WTC11 (cell line): ENCODE measurements at regions not wholly inside any gene's neighbourhood (a gene's known extent, or its start where the extent isn't known, plus 50 kb on each side); places are given as distances from the start of the nearest gene placed in this dataset.

Experiments used
- ATAC-seq: fragments of 200-7000 bp; cut with Tn5 transposase; 2 replicates; pipeline ENCODE4 v1.10.0; 2021; ENCODE audit warnings: mild to moderate bottlenecking, moderate library complexity
- CTCF ChIA-PET: fragments of 300-600 bp; sonication (Branson Sonifier 250); formaldehyde crosslinking; loops from one replicate; lab custom pipeline; 2021; ENCODE audit warnings: antibody characterized with exemption; lab: Charles Lee
- POLR2A ChIA-PET: fragments of 350-600 bp; sonication (Branson Sonifier 250); formaldehyde crosslinking; loops from one replicate; lab custom pipeline; 2021; ENCODE audit warnings: antibody characterized with exemption; lab: Charles Lee
- DNase-seq: peaks from one replicate; pipeline ENCODE4 v3.0.0; 2021; ENCODE audit warnings: low spot score
- H3K27ac Mint-ChIP-seq: 2 replicates; pipeline ENCODE4 v1.8.0; 2021; ENCODE audit warnings: mixed read lengths
- H3K27me3 Mint-ChIP-seq: 2 replicates; pipeline ENCODE4 v1.8.0; 2021; ENCODE audit warnings: low read depth, mild to moderate bottlenecking, moderate library complexity, mixed read lengths
- H3K36me3 Mint-ChIP-seq: 2 replicates; pipeline ENCODE4 v1.8.0; 2021; ENCODE audit warnings: mixed read lengths
- H3K4me1 Mint-ChIP-seq: 2 replicates; pipeline ENCODE4 v1.8.0; 2022; ENCODE audit warnings: mixed read lengths
- H3K4me3 Mint-ChIP-seq: 2 replicates; pipeline ENCODE4 v1.8.0; 2021; ENCODE audit warnings: mild to moderate bottlenecking, moderate library complexity, mixed read lengths
- H3K9me3 Mint-ChIP-seq: 2 replicates; pipeline ENCODE4 v1.8.0; 2021; ENCODE audit warnings: mixed read lengths
- CREM ChIP-seq: sonication (generic); formaldehyde crosslinking; IDR thresholded peaks from 2 replicates; pipeline ENCODE4 v1.8.1; 2022; ENCODE audit warnings: mild to moderate bottlenecking, missing genetic modification reagents, moderate library complexity
- ELF4 ChIP-seq: sonication (generic); formaldehyde crosslinking; IDR thresholded peaks from 2 replicates; pipeline ENCODE4 v1.8.1; 2022; ENCODE audit warnings: low read depth, mild to moderate bottlenecking, moderate library complexity, missing genetic modification reagents
- EMX1 ChIP-seq: fragments of 250-450 bp; sonication (Bioruptor Pico); IDR thresholded peaks from 2 replicates; pipeline ENCODE4 v1.8.0; 2021; ENCODE audit warnings: mild to moderate bottlenecking
- GRHL2 ChIP-seq: fragments of 250-450 bp; sonication (Bioruptor Pico); IDR thresholded peaks from 2 replicates; pipeline ENCODE4 v1.8.0; 2022; ENCODE audit warnings: mild to moderate bottlenecking, moderate library complexity; ENCODE audit not compliant: insufficient replicate concordance, severe bottlenecking
- GTF2I ChIP-seq: fragments of 250-450 bp; sonication (Bioruptor Pico); conservative IDR thresholded peaks from 2 replicates; pipeline ENCODE4 v1.4.0; 2021; ENCODE audit warnings: mild to moderate bottlenecking
- JAZF1 ChIP-seq: fragments of 250-450 bp; sonication (Bioruptor Pico); IDR thresholded peaks from 2 replicates; pipeline ENCODE4 v1.9.0; 2021; ENCODE audit warnings: moderate library complexity, mild to moderate bottlenecking, inconsistent platforms
- NFATC4 ChIP-seq: fragments of 250-450 bp; sonication (Bioruptor Pico); IDR thresholded peaks from 2 replicates; pipeline ENCODE4 v1.9.0; 2021; ENCODE audit warnings: mild to moderate bottlenecking
- NR1H2 ChIP-seq: sonication (generic); formaldehyde crosslinking; IDR thresholded peaks from 2 replicates; pipeline ENCODE4 v1.9.0; 2021; ENCODE audit warnings: mild to moderate bottlenecking, moderate library complexity, missing genetic modification reagents
- SP1 ChIP-seq: sonication (generic); formaldehyde crosslinking; conservative IDR thresholded peaks from 2 replicates; pipeline ENCODE4 v1.8.1; 2022; ENCODE audit warnings: missing genetic modification reagents
- TP53 ChIP-seq: sonication (generic); formaldehyde crosslinking; IDR thresholded peaks from 2 replicates; pipeline ENCODE4 v1.8.1; 2023; ENCODE audit warnings: mild to moderate bottlenecking, missing genetic modification reagents
- ZBTB21 ChIP-seq: sonication (generic); formaldehyde crosslinking; IDR thresholded peaks from 2 replicates; pipeline ENCODE4 v1.8.1; 2023; ENCODE audit warnings: mild to moderate bottlenecking, missing genetic modification reagents, borderline replicate concordance
- ZNF138 ChIP-seq: sonication (generic); formaldehyde crosslinking; conservative IDR thresholded peaks from 2 replicates; pipeline ENCODE4 v1.8.1; 2022; ENCODE audit warnings: mild to moderate bottlenecking, moderate library complexity, missing genetic modification reagents
- TF ChIP-seq, protein P1 (sequence below): fragments of 200-600 bp; IDR thresholded peaks from 2 replicates; pipeline ENCODE4 v1.8.0; 2022; ENCODE audit warnings: antibody characterized with exemption
- TF ChIP-seq, protein P2 (sequence below): sonication (generic); formaldehyde crosslinking; IDR thresholded peaks from 2 replicates; pipeline ENCODE4 v1.8.0; 2022; ENCODE audit warnings: mild to moderate bottlenecking, missing genetic modification reagents
- TF ChIP-seq, protein P3 (sequence below): sonication (generic); formaldehyde crosslinking; IDR thresholded peaks from 2 replicates; pipeline ENCODE4 v1.8.0; 2023; ENCODE audit warnings: missing genetic modification reagents, mild to moderate bottlenecking, borderline replicate concordance
- TF ChIP-seq, protein P4 (sequence below): sonication (generic); formaldehyde crosslinking; IDR thresholded peaks from 2 replicates; pipeline ENCODE4 v1.8.1; 2023; ENCODE audit warnings: mild to moderate bottlenecking, missing genetic modification reagents, borderline replicate concordance
- TF ChIP-seq, protein P5 (sequence below): sonication (generic); formaldehyde crosslinking; conservative IDR thresholded peaks from 2 replicates; pipeline ENCODE4 v1.8.1; 2023; ENCODE audit warnings: mild to moderate bottlenecking, low read depth, missing genetic modification reagents, moderate library complexity

DNA sequence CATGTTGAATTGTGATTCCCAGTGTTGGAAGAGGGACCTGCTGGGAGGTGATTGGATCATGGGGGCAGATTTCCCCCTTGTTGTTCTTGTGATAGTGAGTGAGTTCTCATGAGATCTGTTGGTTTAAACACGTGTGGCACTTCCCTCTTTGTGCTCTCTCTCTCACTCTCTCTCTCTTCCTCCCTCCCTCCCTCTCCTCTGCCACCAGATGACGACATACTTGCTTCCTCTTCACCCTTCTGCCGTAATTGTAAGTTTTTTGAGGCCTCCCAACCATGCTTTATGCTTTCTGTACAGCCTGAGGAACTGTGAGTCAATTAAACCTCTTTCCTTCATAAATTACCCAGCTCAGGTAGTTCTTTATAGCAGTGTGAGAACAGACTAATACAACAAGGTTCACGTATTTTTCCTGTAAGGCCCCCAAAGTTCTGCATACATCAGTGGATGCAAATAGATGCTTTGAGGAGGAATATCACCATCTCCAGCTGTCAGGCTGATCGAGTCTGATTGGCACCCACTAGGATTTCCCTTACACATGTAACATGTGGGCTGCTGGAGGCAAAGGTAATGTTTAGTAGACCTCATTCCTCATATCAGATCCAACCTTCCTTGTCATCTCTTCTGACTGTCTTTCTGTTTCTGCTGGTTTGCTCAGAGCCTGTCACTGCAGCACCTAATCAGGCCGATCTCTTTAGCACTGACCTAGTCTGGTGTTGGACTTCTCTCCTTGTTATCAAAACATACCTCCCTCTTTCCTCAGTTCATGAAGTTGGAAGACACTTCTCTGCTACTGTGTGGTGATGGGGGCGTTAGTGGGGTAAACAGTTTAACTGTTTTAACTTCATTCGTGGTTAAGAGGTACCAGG, 54.3 kb upstream of the BACH2 start:
- H3K4me3 Mint-ChIP-seq: no peak overlapping the region
- ChIA-PET CTCF (interaction anchor here (1.0 kb wide), 1 partner anchor 42 kb away, joined by 3 read pairs; no protein-coding TSS in a partner anchor), POLR2A (no interaction called here)
- no peaks in the 10 kb centered on the region for H3K36me3 Mint-ChIP-seq
- H3K27ac Mint-ChIP-seq: no peak overlapping the region
- no peaks in the 10 kb centered on the region for H3K9me3 Mint-ChIP-seq
- DNase-seq (no peak), ATAC-seq (no peak)
- no peaks in the 10 kb centered on the region; the same call in 1 of the 2 replicates for H3K27me3 Mint-ChIP-seq
- H3K4me1 Mint-ChIP-seq: peaks cover 11% of the 10 kb centered on the region
- TF ChIP-seq GTF2I (CRISPR knock-in tag): no peak
- TF ChIP-seq, protein P1, sequence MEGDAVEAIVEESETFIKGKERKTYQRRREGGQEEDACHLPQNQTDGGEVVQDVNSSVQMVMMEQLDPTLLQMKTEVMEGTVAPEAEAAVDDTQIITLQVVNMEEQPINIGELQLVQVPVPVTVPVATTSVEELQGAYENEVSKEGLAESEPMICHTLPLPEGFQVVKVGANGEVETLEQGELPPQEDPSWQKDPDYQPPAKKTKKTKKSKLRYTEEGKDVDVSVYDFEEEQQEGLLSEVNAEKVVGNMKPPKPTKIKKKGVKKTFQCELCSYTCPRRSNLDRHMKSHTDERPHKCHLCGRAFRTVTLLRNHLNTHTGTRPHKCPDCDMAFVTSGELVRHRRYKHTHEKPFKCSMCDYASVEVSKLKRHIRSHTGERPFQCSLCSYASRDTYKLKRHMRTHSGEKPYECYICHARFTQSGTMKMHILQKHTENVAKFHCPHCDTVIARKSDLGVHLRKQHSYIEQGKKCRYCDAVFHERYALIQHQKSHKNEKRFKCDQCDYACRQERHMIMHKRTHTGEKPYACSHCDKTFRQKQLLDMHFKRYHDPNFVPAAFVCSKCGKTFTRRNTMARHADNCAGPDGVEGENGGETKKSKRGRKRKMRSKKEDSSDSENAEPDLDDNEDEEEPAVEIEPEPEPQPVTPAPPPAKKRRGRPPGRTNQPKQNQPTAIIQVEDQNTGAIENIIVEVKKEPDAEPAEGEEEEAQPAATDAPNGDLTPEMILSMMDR: no peak
- TF ChIP-seq, protein P2, sequence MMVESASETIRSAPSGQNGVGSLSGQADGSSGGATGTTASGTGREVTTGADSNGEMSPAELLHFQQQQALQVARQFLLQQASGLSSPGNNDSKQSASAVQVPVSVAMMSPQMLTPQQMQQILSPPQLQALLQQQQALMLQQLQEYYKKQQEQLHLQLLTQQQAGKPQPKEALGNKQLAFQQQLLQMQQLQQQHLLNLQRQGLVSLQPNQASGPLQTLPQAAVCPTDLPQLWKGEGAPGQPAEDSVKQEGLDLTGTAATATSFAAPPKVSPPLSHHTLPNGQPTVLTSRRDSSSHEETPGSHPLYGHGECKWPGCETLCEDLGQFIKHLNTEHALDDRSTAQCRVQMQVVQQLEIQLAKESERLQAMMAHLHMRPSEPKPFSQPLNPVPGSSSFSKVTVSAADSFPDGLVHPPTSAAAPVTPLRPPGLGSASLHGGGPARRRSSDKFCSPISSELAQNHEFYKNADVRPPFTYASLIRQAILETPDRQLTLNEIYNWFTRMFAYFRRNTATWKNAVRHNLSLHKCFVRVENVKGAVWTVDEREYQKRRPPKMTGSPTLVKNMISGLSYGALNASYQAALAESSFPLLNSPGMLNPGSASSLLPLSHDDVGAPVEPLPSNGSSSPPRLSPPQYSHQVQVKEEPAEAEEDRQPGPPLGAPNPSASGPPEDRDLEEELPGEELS (CRISPR knock-in tag): no peak
- no peak for TF ChIP-seq ZBTB21 (CRISPR knock-in tag)

DNA sequence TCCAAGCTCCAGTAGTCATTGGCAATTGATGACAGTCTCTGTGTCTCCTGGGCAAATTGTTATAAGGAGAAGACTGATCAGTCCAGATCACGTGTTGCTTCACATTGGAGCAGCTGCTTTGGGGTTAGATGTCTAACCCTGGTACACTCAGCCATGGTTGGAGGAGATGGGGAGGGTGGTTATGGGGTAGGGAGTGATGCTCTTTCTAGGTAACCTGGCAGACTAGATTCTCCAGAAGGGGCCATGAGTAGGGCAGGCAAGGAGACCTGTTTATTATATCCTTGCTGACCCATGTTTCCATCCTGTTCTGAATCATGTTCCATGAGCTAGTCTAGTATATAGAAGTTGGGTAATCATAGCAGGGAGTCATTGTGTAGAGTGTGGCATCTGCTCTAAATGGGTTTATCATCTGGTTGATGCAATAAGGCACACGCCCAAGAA, 50.8 kb upstream of the BACH2 start:
- H3K27ac Mint-ChIP-seq: no peak overlapping the region
- H3K36me3 Mint-ChIP-seq: no peaks in the 10 kb centered on the region
- H3K4me3 Mint-ChIP-seq: no peak overlapping the region
- ChIA-PET CTCF (no interaction called here), POLR2A (no interaction called here)
- no peaks in the 10 kb centered on the region; the same call in 1 of the 2 replicates for H3K27me3 Mint-ChIP-seq
- peaks cover 7% of the 10 kb centered on the region for H3K4me1 Mint-ChIP-seq
- ATAC-seq: no peak
- TF ChIP-seq ZNF138 (no peak), NFATC4 (no peak), ELF4 (CRISPR knock-in tag) (no peak), TP53 (no peak), JAZF1 (CRISPR knock-in tag) (no peak), GRHL2 (CRISPR knock-in tag) (no peak), NR1H2 (no peak), CREM (CRISPR knock-in tag) (no peak), SP1 (CRISPR knock-in tag) (no peak), EMX1 (CRISPR knock-in tag) (no peak)
- TF ChIP-seq, protein P3, sequence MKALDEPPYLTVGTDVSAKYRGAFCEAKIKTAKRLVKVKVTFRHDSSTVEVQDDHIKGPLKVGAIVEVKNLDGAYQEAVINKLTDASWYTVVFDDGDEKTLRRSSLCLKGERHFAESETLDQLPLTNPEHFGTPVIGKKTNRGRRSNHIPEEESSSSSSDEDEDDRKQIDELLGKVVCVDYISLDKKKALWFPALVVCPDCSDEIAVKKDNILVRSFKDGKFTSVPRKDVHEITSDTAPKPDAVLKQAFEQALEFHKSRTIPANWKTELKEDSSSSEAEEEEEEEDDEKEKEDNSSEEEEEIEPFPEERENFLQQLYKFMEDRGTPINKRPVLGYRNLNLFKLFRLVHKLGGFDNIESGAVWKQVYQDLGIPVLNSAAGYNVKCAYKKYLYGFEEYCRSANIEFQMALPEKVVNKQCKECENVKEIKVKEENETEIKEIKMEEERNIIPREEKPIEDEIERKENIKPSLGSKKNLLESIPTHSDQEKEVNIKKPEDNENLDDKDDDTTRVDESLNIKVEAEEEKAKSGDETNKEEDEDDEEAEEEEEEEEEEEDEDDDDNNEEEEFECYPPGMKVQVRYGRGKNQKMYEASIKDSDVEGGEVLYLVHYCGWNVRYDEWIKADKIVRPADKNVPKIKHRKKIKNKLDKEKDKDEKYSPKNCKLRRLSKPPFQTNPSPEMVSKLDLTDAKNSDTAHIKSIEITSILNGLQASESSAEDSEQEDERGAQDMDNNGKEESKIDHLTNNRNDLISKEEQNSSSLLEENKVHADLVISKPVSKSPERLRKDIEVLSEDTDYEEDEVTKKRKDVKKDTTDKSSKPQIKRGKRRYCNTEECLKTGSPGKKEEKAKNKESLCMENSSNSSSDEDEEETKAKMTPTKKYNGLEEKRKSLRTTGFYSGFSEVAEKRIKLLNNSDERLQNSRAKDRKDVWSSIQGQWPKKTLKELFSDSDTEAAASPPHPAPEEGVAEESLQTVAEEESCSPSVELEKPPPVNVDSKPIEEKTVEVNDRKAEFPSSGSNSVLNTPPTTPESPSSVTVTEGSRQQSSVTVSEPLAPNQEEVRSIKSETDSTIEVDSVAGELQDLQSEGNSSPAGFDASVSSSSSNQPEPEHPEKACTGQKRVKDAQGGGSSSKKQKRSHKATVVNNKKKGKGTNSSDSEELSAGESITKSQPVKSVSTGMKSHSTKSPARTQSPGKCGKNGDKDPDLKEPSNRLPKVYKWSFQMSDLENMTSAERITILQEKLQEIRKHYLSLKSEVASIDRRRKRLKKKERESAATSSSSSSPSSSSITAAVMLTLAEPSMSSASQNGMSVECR (CRISPR knock-in tag): no peak
- TF ChIP-seq, protein P4, sequence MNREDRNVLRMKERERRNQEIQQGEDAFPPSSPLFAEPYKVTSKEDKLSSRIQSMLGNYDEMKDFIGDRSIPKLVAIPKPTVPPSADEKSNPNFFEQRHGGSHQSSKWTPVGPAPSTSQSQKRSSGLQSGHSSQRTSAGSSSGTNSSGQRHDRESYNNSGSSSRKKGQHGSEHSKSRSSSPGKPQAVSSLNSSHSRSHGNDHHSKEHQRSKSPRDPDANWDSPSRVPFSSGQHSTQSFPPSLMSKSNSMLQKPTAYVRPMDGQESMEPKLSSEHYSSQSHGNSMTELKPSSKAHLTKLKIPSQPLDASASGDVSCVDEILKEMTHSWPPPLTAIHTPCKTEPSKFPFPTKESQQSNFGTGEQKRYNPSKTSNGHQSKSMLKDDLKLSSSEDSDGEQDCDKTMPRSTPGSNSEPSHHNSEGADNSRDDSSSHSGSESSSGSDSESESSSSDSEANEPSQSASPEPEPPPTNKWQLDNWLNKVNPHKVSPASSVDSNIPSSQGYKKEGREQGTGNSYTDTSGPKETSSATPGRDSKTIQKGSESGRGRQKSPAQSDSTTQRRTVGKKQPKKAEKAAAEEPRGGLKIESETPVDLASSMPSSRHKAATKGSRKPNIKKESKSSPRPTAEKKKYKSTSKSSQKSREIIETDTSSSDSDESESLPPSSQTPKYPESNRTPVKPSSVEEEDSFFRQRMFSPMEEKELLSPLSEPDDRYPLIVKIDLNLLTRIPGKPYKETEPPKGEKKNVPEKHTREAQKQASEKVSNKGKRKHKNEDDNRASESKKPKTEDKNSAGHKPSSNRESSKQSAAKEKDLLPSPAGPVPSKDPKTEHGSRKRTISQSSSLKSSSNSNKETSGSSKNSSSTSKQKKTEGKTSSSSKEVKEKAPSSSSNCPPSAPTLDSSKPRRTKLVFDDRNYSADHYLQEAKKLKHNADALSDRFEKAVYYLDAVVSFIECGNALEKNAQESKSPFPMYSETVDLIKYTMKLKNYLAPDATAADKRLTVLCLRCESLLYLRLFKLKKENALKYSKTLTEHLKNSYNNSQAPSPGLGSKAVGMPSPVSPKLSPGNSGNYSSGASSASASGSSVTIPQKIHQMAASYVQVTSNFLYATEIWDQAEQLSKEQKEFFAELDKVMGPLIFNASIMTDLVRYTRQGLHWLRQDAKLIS (CRISPR knock-in tag): no peak
- TF ChIP-seq, protein P5, sequence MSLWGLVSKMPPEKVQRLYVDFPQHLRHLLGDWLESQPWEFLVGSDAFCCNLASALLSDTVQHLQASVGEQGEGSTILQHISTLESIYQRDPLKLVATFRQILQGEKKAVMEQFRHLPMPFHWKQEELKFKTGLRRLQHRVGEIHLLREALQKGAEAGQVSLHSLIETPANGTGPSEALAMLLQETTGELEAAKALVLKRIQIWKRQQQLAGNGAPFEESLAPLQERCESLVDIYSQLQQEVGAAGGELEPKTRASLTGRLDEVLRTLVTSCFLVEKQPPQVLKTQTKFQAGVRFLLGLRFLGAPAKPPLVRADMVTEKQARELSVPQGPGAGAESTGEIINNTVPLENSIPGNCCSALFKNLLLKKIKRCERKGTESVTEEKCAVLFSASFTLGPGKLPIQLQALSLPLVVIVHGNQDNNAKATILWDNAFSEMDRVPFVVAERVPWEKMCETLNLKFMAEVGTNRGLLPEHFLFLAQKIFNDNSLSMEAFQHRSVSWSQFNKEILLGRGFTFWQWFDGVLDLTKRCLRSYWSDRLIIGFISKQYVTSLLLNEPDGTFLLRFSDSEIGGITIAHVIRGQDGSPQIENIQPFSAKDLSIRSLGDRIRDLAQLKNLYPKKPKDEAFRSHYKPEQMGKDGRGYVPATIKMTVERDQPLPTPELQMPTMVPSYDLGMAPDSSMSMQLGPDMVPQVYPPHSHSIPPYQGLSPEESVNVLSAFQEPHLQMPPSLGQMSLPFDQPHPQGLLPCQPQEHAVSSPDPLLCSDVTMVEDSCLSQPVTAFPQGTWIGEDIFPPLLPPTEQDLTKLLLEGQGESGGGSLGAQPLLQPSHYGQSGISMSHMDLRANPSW (CRISPR knock-in tag): no peak
- DNase-seq: no peak
- H3K9me3 Mint-ChIP-seq: no peaks in the 10 kb centered on the region
